Activated CD8-positive, alpha-beta T cell treated with anti-CD3 and anti-CD28 coated beads, Interleukin-2, amount 10 ng/mL, durations not matched to agents 7 days and 5 days (primary cell): ENCODE measurements at regions not wholly inside any gene's neighbourhood (a gene's known extent, or its start where the extent isn't known, plus 50 kb on each side); places are given as distances from the start of the nearest gene placed in this dataset.

Source experiments
- ATAC-seq: fragments of 150-1000 bp; cut with Tn5 transposase; one replicate; pipeline ENCODE4 v1.10.0; 2021; ENCODE audit warnings: moderate library complexity
- CTCF ChIA-PET: fragments of 350-600 bp; sonication (Branson Sonifier 250); formaldehyde crosslinking; loops from one replicate; lab custom pipeline; 2021; ENCODE audit warnings: antibody characterized with exemption; lab: Charles Lee
- POLR2A ChIA-PET: fragments of 350-600 bp; sonication (Branson Sonifier 250); formaldehyde crosslinking; loops from one replicate; lab custom pipeline; 2021; ENCODE audit warnings: antibody characterized with exemption; lab: Charles Lee
- DNase-seq: peaks from one replicate; pipeline ENCODE4 v3.0.0-alpha.2; 2020
- H3K27ac Mint-ChIP-seq: one replicate; pipeline ENCODE4 v1.8.0; 2021; ENCODE audit warnings: mild to moderate bottlenecking, mixed read lengths
- H3K27me3 Mint-ChIP-seq: one replicate; pipeline ENCODE4 v1.8.0; 2021; ENCODE audit warnings: low read depth, mixed read lengths
- H3K36me3 Mint-ChIP-seq: one replicate; pipeline ENCODE4 v1.8.0; 2021; ENCODE audit warnings: low read depth, mixed read lengths
- H3K4me1 Mint-ChIP-seq: one replicate; pipeline ENCODE4 v1.8.0; 2021; ENCODE audit warnings: low read depth, mixed read lengths
- H3K4me3 Mint-ChIP-seq: one replicate; pipeline ENCODE4 v1.8.0; 2021; ENCODE audit warnings: mild to moderate bottlenecking, mixed read lengths
- H3K9me3 Mint-ChIP-seq: one replicate; pipeline ENCODE4 v1.8.0; 2022; ENCODE audit warnings: mixed read lengths; ENCODE audit not compliant: insufficient read depth

GRCh38 chr7:18305866-18306265 is 189.7 kb upstream of the HDAC9 start:
- DNase-seq (no peak), ATAC-seq (no peak)
- CTCF ChIA-PET: interaction anchor here (0.7 kb wide), 1 partner anchor 30 kb away, joined by 3 read pairs; no protein-coding TSS in a partner anchor
- no peaks in the 10 kb centered on the region for H3K36me3 Mint-ChIP-seq
- POLR2A ChIA-PET: no interaction called here
- H3K9me3 Mint-ChIP-seq: no peaks in the 10 kb centered on the region
- H3K27me3 Mint-ChIP-seq: peaks cover 2% of the 10 kb centered on the region
- H3K4me1 Mint-ChIP-seq: no peaks in the 10 kb centered on the region
- H3K27ac Mint-ChIP-seq: no peak overlapping the region
- H3K4me3 Mint-ChIP-seq: no peak overlapping the region

- H3K4me1 Mint-ChIP-seq: no peaks in the 10 kb centered on the region
- no peak for DNase-seq
- CTCF ChIA-PET: interaction anchor here (0.7 kb wide), 1 partner anchor 574 kb away, joined by 3 read pairs; no protein-coding TSS in a partner anchor
Measured at GRCh38 chr7:18306696-18307095, 188.9 kb upstream of the HDAC9 start.

GRCh38 chr7:18308938-18309337 is 186.6 kb upstream of the HDAC9 start:
- Mint-ChIP-seq H3K27me3 (peaks cover 2% of the 10 kb centered on the region), H3K4me3 (no peak overlapping the region), H3K27ac (no peak overlapping the region), H3K9me3 (no peaks in the 10 kb centered on the region), H3K36me3 (no peaks in the 10 kb centered on the region), H3K4me1 (peaks cover 9% of the 10 kb centered on the region)
- no peak for ATAC-seq
- ChIA-PET POLR2A (no interaction called here), CTCF (interaction anchor here (1.3 kb wide), 1 partner anchor 11 kb away, joined by 3 read pairs; no protein-coding TSS in a partner anchor)
- no peak for DNase-seq

More at GRCh38 chr7:18306696-18307095, 188.9 kb upstream of the HDAC9 start:
- Mint-ChIP-seq H3K27ac (no peak overlapping the region), H3K27me3 (peaks cover 2% of the 10 kb centered on the region), H3K4me3 (no peak overlapping the region), H3K36me3 (no peaks in the 10 kb centered on the region), H3K9me3 (no peaks in the 10 kb centered on the region)
- no peak for ATAC-seq
- POLR2A ChIA-PET: no interaction called here

GRCh38 chr7:18312482-18312881 is 183.1 kb upstream of the HDAC9 start:
- H3K36me3 Mint-ChIP-seq: no peaks in the 10 kb centered on the region
- H3K27me3 Mint-ChIP-seq: no peaks in the 10 kb centered on the region
- ChIA-PET CTCF (no interaction called here), POLR2A (no interaction called here)
- H3K4me1 Mint-ChIP-seq: peaks cover 9% of the 10 kb centered on the region
- H3K9me3 Mint-ChIP-seq: no peaks in the 10 kb centered on the region
- H3K4me3 Mint-ChIP-seq: no peak overlapping the region
- no peak overlapping the region for H3K27ac Mint-ChIP-seq
- ATAC-seq: no peak
- no peak for DNase-seq

GRCh38 chr7:18313965-18314364 is 181.6 kb upstream of the HDAC9 start:
- peaks cover 3% of the 10 kb centered on the region for H3K27me3 Mint-ChIP-seq
- POLR2A ChIA-PET: no interaction called here

GRCh38 chr7:18315241-18315640 is 180.3 kb upstream of the HDAC9 start:
- no peaks in the 10 kb centered on the region for H3K36me3 Mint-ChIP-seq
- H3K4me1 Mint-ChIP-seq: peaks cover 9% of the 10 kb centered on the region
- POLR2A ChIA-PET: no interaction called here
- H3K27me3 Mint-ChIP-seq: peaks cover 3% of the 10 kb centered on the region
- H3K27ac Mint-ChIP-seq: no peak overlapping the region
- CTCF ChIA-PET: no interaction called here
- DNase-seq (no peak), ATAC-seq (no peak)
- H3K4me3 Mint-ChIP-seq: no peak overlapping the region
- H3K9me3 Mint-ChIP-seq: no peaks in the 10 kb centered on the region

More at GRCh38 chr7:18313965-18314364, 181.6 kb upstream of the HDAC9 start:
- no peaks in the 10 kb centered on the region for H3K9me3 Mint-ChIP-seq
- H3K27ac Mint-ChIP-seq: no peak overlapping the region
- CTCF ChIA-PET: no interaction called here
- H3K36me3 Mint-ChIP-seq: no peaks in the 10 kb centered on the region
- no peak overlapping the region for H3K4me3 Mint-ChIP-seq
- H3K4me1 Mint-ChIP-seq: peaks cover 9% of the 10 kb centered on the region
- no peak for DNase-seq
- no peak for ATAC-seq

GRCh38 chr7:18317941-18318340 is 177.6 kb upstream of the HDAC9 start:
- no peak overlapping the region for H3K4me3 Mint-ChIP-seq
- ChIA-PET CTCF (no interaction called here), POLR2A (no interaction called here)
- peaks cover 3% of the 10 kb centered on the region for H3K27me3 Mint-ChIP-seq
- H3K27ac Mint-ChIP-seq: no peak overlapping the region
- DNase-seq (no peak), ATAC-seq (no peak)
- no peaks in the 10 kb centered on the region for H3K4me1 Mint-ChIP-seq
- no peaks in the 10 kb centered on the region for H3K9me3 Mint-ChIP-seq
- H3K36me3 Mint-ChIP-seq: no peaks in the 10 kb centered on the region

- H3K27ac Mint-ChIP-seq: no peak overlapping the region
- H3K27me3 Mint-ChIP-seq: peaks cover 3% of the 10 kb centered on the region
- H3K9me3 Mint-ChIP-seq: no peaks in the 10 kb centered on the region
- ChIA-PET POLR2A (no interaction called here), CTCF (interaction anchor here (1.0 to 2.2 kb wide), 3 partner anchors 11 to 550 kb away, joined by 3 to 11 read pairs (median 3); no protein-coding TSS in a partner anchor)
- ATAC-seq: no peak
- no peak overlapping the region for H3K4me3 Mint-ChIP-seq
- no peaks in the 10 kb centered on the region for H3K4me1 Mint-ChIP-seq
- H3K36me3 Mint-ChIP-seq: no peaks in the 10 kb centered on the region
- DNase-seq: no peak
Measured at GRCh38 chr7:18320422-18320821, 175.1 kb upstream of the HDAC9 start.

GRCh38 chr7:18320971-18321567 is 174.5 kb upstream of the HDAC9 start:
- H3K4me3 Mint-ChIP-seq: no peak overlapping the region
- H3K4me1 Mint-ChIP-seq: no peaks in the 10 kb centered on the region

GRCh38 chr7:18330548-18330947 is 165.0 kb upstream of the HDAC9 start:
- POLR2A ChIA-PET: no interaction called here
- Mint-ChIP-seq H3K4me3 (no peak overlapping the region), H3K9me3 (no peaks in the 10 kb centered on the region), H3K27ac (no peak overlapping the region), H3K36me3 (no peaks in the 10 kb centered on the region), H3K27me3 (peaks cover 3% of the 10 kb centered on the region), H3K4me1 (no peaks in the 10 kb centered on the region)
- CTCF ChIA-PET: interaction anchor here (1.2 kb wide), 1 partner anchor 14 kb away, joined by 5 read pairs; no protein-coding TSS in a partner anchor
- ATAC-seq (no peak), DNase-seq (no peak)

More at GRCh38 chr7:18320971-18321567, 174.5 kb upstream of the HDAC9 start:
- Mint-ChIP-seq H3K27ac (no peak overlapping the region), H3K36me3 (no peaks in the 10 kb centered on the region), H3K27me3 (peaks cover 3% of the 10 kb centered on the region), H3K9me3 (no peaks in the 10 kb centered on the region)
- DNase-seq (no peak), ATAC-seq (no peak)
- ChIA-PET POLR2A (no interaction called here), CTCF (interaction anchor here (0.8 to 2.2 kb wide), 6 partner anchors 22 to 637 kb away, joined by 3 to 11 read pairs (median 4); no protein-coding TSS in a partner anchor)

- H3K36me3 Mint-ChIP-seq: no peaks in the 10 kb centered on the region
- ATAC-seq: no peak
- H3K27ac Mint-ChIP-seq: no peak overlapping the region
- H3K27me3 Mint-ChIP-seq: peaks cover 2% of the 10 kb centered on the region
- ChIA-PET CTCF (no interaction called here), POLR2A (no interaction called here)
- H3K4me1 Mint-ChIP-seq: no peaks in the 10 kb centered on the region
- no peak for DNase-seq
- H3K9me3 Mint-ChIP-seq: peaks cover 10% of the 10 kb centered on the region
- H3K4me3 Mint-ChIP-seq: no peak overlapping the region
Measured at GRCh38 chr7:18336626-18337025, 158.9 kb upstream of the HDAC9 start.

- H3K27me3 Mint-ChIP-seq: peaks cover 4% of the 10 kb centered on the region
- no peaks in the 10 kb centered on the region for H3K36me3 Mint-ChIP-seq
- ATAC-seq (no peak), DNase-seq (no peak)
- no peak overlapping the region for H3K27ac Mint-ChIP-seq
- no peak overlapping the region for H3K4me3 Mint-ChIP-seq
- ChIA-PET CTCF (no interaction called here), POLR2A (no interaction called here)
- peaks cover 10% of the 10 kb centered on the region for H3K9me3 Mint-ChIP-seq
- H3K4me1 Mint-ChIP-seq: no peaks in the 10 kb centered on the region
Measured at GRCh38 chr7:18337048-18337809, 158.3 kb upstream of the HDAC9 start.
